ENCODE measurements at regions not wholly inside any gene's neighbourhood (a gene's known extent, or its start where the extent isn't known, plus 50 kb on each side); places are given as distances from the start of the nearest gene placed in this dataset.

- no peak for TF ChIP-seq CTCF (IDR thresholded peaks at IDR 0.05; ENCODE audit: low read depth, low read length, poor library complexity, severe bottlenecking)
- TF ChIP-seq EZH2phosphoT487 (IDR thresholded peaks at IDR 0.05; ENCODE audit: borderline replicate concordance, low read length), result no peak
Observed at GRCh38 chr5:67673180-67673579, 476.6 kb upstream of the CD180 start.

Data from DOHH2 (cell line).